ENCODE measurements at regions not wholly inside any gene's neighbourhood (a gene's known extent, or its start where the extent isn't known, plus 50 kb on each side); places are given as distances from the start of the nearest gene placed in this dataset.

GRCh38 chr2:766255-766654, 89.0 kb upstream of the TMEM18 start:
- Histone ChIP-seq H2AFZ (ENCODE audit: low read length) (no peak overlapping the region), H3K27me3 (ENCODE audit: control insufficient read depth, insufficient read depth, low read length) (no peaks in the 10 kb centered on the region), H3K4me2 (ENCODE audit: extremely low read depth, insufficient read depth, low read length) (no peak overlapping the region), H3K36me3 (ENCODE audit: control insufficient read depth, insufficient read depth, low read length) (no peaks in the 10 kb centered on the region), H3K79me2 (ENCODE audit: control insufficient read depth, insufficient read depth, low read length) (no peaks in the 10 kb centered on the region), H3K27ac (ENCODE audit: insufficient read depth, low read length) (no peak overlapping the region), H3K9me3 (ENCODE audit: control insufficient read depth, insufficient read depth, low read depth, low read length) (no peaks in the 10 kb centered on the region), H4K20me1 (ENCODE audit: control insufficient read depth, extremely low read depth, insufficient read depth, low read length) (no peaks in the 10 kb centered on the region), H3K4me1 (ENCODE audit: control insufficient read depth, extremely low read depth, insufficient read depth, low read length) (no peaks in the 10 kb centered on the region), H3K4me3 (replicated peaks in 1 of 4; ENCODE audit: control extremely low read depth in 1 of 4, insufficient read depth in 1 of 4, low read depth in 3 of 4, low read length in 4 of 4) (no peak overlapping the region), H3K9ac (ENCODE audit: insufficient read depth, low read length) (no peak overlapping the region)
- TF ChIP-seq EZH2 (IDR thresholded peaks at IDR 0.05; ENCODE audit: low read length, missing control alignments) (no peak), CTCF (conservative IDR thresholded peaks at IDR 0.05 in 1 of 2, IDR thresholded peaks at IDR 0.05 in 1 of 2; ENCODE audit: low read depth in 1 of 2, low read length in 2 of 2) (no peak)
- no peak for DNase-seq (ENCODE audit: low read depth in 2 of 2)

DNA sequence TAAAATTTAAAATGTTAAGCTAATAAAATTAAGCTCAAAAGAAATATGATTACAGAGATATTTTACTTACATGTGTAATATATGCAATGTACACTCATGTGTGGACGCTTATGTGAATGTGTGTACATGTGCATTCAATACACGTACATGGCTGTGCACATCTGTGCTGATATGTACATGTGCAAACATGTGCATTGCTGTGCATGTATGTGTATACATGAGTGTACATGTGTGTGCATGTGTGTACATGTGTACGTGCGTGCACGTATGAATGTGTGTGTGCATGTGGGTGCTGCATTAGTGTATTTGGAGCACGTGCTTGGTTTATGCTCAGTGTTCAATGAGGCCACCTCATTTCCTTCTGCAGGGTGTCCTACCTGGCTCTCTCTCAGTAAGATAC, 88.2 kb upstream of the TMEM18 start:
- no peak for DNase-seq (ENCODE audit: low read depth in 2 of 2)
- Histone ChIP-seq H2AFZ (ENCODE audit: low read length) (no peak overlapping the region), H3K27me3 (ENCODE audit: control insufficient read depth, insufficient read depth, low read length) (no peaks in the 10 kb centered on the region), H4K20me1 (ENCODE audit: control insufficient read depth, extremely low read depth, insufficient read depth, low read length) (no peaks in the 10 kb centered on the region), H3K4me1 (ENCODE audit: control insufficient read depth, extremely low read depth, insufficient read depth, low read length) (no peaks in the 10 kb centered on the region), H3K79me2 (ENCODE audit: control insufficient read depth, insufficient read depth, low read length) (no peaks in the 10 kb centered on the region), H3K4me3 (replicated peaks in 1 of 4; ENCODE audit: control extremely low read depth in 1 of 4, insufficient read depth in 1 of 4, low read depth in 3 of 4, low read length in 4 of 4) (no peak overlapping the region), H3K4me2 (ENCODE audit: extremely low read depth, insufficient read depth, low read length) (no peak overlapping the region), H3K36me3 (ENCODE audit: control insufficient read depth, insufficient read depth, low read length) (no peaks in the 10 kb centered on the region), H3K9ac (ENCODE audit: insufficient read depth, low read length) (no peak overlapping the region), H3K27ac (ENCODE audit: insufficient read depth, low read length) (no peak overlapping the region), H3K9me3 (ENCODE audit: control insufficient read depth, insufficient read depth, low read depth, low read length) (no peaks in the 10 kb centered on the region)
- TF ChIP-seq CTCF (conservative IDR thresholded peaks at IDR 0.05 in 1 of 2, IDR thresholded peaks at IDR 0.05 in 1 of 2; ENCODE audit: low read depth in 1 of 2, low read length in 2 of 2) (no peak), EZH2 (IDR thresholded peaks at IDR 0.05; ENCODE audit: low read length, missing control alignments) (no peak)

GRCh38 chr2:763766-764525, 86.7 kb upstream of the TMEM18 start:
- no peak overlapping the region for H3K4me2 ChIP-seq (ENCODE audit: extremely low read depth, insufficient read depth, low read length)
- no peak overlapping the region for H3K9ac ChIP-seq (ENCODE audit: insufficient read depth, low read length)
- no peaks in the 10 kb centered on the region for H3K79me2 ChIP-seq (ENCODE audit: control insufficient read depth, insufficient read depth, low read length)
- H3K27ac ChIP-seq (ENCODE audit: insufficient read depth, low read length), result no peak overlapping the region
- no peak overlapping the region for H3K4me3 ChIP-seq (replicated peaks in 1 of 4; ENCODE audit: control extremely low read depth in 1 of 4, insufficient read depth in 1 of 4, low read depth in 3 of 4, low read length in 4 of 4)
- DNase-seq (ENCODE audit: low read depth in 2 of 2), result no peak
- H4K20me1 ChIP-seq (ENCODE audit: control insufficient read depth, extremely low read depth, insufficient read depth, low read length), result no peaks in the 10 kb centered on the region
- H2AFZ ChIP-seq (ENCODE audit: low read length), result no peak overlapping the region
- H3K27me3 ChIP-seq (ENCODE audit: control insufficient read depth, insufficient read depth, low read length), result no peaks in the 10 kb centered on the region
- no peak for TF ChIP-seq EZH2 (IDR thresholded peaks at IDR 0.05; ENCODE audit: low read length, missing control alignments)
- TF ChIP-seq CTCF (conservative IDR thresholded peaks at IDR 0.05 in 1 of 2, IDR thresholded peaks at IDR 0.05 in 1 of 2; ENCODE audit: low read depth in 1 of 2, low read length in 2 of 2), result no peak
- no peaks in the 10 kb centered on the region for H3K36me3 ChIP-seq (ENCODE audit: control insufficient read depth, insufficient read depth, low read length)
- no peaks in the 10 kb centered on the region for H3K9me3 ChIP-seq (ENCODE audit: control insufficient read depth, insufficient read depth, low read depth, low read length)
- no peaks in the 10 kb centered on the region for H3K4me1 ChIP-seq (ENCODE audit: control insufficient read depth, extremely low read depth, insufficient read depth, low read length)

Data from fibroblast of lung (primary cell).